SU-DHL-6 (cell line): ENCODE measurements at regions not wholly inside any gene's neighbourhood (a gene's known extent, or its start where the extent isn't known, plus 50 kb on each side); places are given as distances from the start of the nearest gene placed in this dataset.

Experiments used
- H2AFZ ChIP-seq: fragments of 200-600 bp; sonication (generic); 2 replicates; pipeline ENCODE4 v1.6.1; 2014; ENCODE audit warnings: low read depth, mild to moderate bottlenecking, moderate library complexity, mixed read lengths, antibody characterized with exemption, low read length; ENCODE audit not compliant: severe bottlenecking
- H3F3A ChIP-seq: fragments of 200-600 bp; shearing (Covaris generic); 2 replicates; pipeline ENCODE4 v1.6.0; 2016; ENCODE audit warnings: antibody characterized with exemption, mild to moderate bottlenecking; ENCODE audit not compliant: insufficient read depth
- H3K27ac ChIP-seq: fragments of 200-600 bp; sonication (generic); 2 replicates; pipeline ENCODE4 v1.5.1; 2016; ENCODE audit warnings: low read depth, mild to moderate bottlenecking, low read length, moderate library complexity, mixed read lengths
- H3K27me3 ChIP-seq: fragments of 200-600 bp; sonication (generic), shearing (Covaris generic); 2 replicates; pipeline ENCODE4 v1.6.0; 2014; ENCODE audit warnings: mild to moderate bottlenecking, low read length
- H3K36me3 ChIP-seq: fragments of 200-600 bp; sonication (generic); 2 replicates; pipeline ENCODE4 v1.6.1; 2014; ENCODE audit warnings: mild to moderate bottlenecking, low read length, mixed read lengths
- H3K4me2 ChIP-seq: fragments of 300-600, 200-600 bp; shearing (Covaris generic), sonication (generic); 2 replicates; pipeline ENCODE4 v1.6.0; 2014; ENCODE audit warnings: low read length, low read depth, mild to moderate bottlenecking; ENCODE audit not compliant: poor library complexity, severe bottlenecking
- H3K4me3 ChIP-seq: fragments of 200-600 bp; sonication (generic); 2 replicates; pipeline ENCODE4 v1.5.1; 2014; ENCODE audit warnings: antibody characterized with exemption, low read length, mild to moderate bottlenecking, mixed read lengths; ENCODE audit not compliant: insufficient read depth, poor library complexity, severe bottlenecking
- H3K79me2 ChIP-seq: fragments of 200-600 bp; sonication (generic); 2 replicates; pipeline ENCODE4 v1.6.1; 2014; ENCODE audit warnings: mild to moderate bottlenecking, low read length, moderate library complexity; ENCODE audit not compliant: insufficient read depth
- H3K9ac ChIP-seq: fragments of 200-600 bp; sonication (generic); 2 replicates; pipeline ENCODE4 v1.7.0; 2014; ENCODE audit warnings: mild to moderate bottlenecking, low read length
- H3K9me2 ChIP-seq: fragments of 200-600 bp; sonication (generic); replicated peaks from 2 replicates; pipeline ENCODE4 v1.6.1; 2014; ENCODE audit warnings: low read length; ENCODE audit not compliant: insufficient read depth
- H3K9me3 ChIP-seq: fragments of 200-600 bp; sonication (generic); 2 replicates; pipeline ENCODE4 v1.6.1; 2014; ENCODE audit warnings: low read length, mixed read lengths; ENCODE audit not compliant: insufficient read depth
- H4K20me1 ChIP-seq: fragments of 200-600 bp; sonication (generic); 2 replicates; pipeline ENCODE4 v1.6.1; 2014; ENCODE audit warnings: low read depth, mild to moderate bottlenecking, antibody characterized with exemption, low read length, moderate library complexity, mixed read lengths
- EZH2phosphoT487 ChIP-seq: fragments of 200-600 bp; sonication (generic), shearing (Covaris generic); conservative IDR thresholded peaks from 2 replicates; pipeline ENCODE4 v1.6.1; 2018; ENCODE audit warnings: mild to moderate bottlenecking, antibody characterized with exemption, low read length, moderate library complexity, mixed read lengths
- TF ChIP-seq, protein P1 (sequence below): fragments of 200-600 bp; sonication (generic); IDR thresholded peaks from one replicate; pipeline ENCODE4 v1.5.1; 2017; ENCODE audit warnings: antibody characterized with exemption, mild to moderate bottlenecking, low read length, moderate library complexity; ENCODE audit not compliant: insufficient read depth, poor library complexity, severe bottlenecking

DNA sequence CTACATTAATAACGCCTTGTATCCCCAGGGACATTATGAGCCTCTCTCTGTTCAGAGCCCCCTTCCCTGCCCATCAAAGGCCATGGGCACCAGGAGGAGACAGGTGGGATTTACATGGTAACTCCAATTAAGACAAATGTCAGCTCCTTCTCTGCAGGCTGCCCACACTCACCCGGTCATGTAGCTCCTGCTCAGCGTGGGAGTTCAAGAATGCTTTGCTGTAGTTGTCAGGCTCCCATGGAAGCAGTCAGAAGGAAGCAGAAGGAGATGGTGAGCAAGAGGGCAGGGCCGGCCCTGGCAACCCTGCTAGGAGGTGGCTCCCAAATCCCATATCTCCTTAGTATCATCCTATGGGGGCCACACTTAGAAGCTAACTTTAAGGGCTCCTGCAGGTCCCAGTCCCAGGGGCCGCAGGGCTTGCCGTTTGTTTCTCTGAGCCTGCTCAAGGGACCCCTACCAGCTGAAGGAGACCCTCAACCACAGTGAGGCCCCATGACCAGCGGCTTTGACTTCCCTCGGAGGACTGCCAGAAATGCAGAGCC, 218.4 kb upstream of the TLE3 start:
- Histone ChIP-seq H3K4me3 (no peak overlapping the region), H4K20me1 (no peaks in the 10 kb centered on the region), H3K36me3 (no peaks in the 10 kb centered on the region), H3K9me2 (no peaks in the 10 kb centered on the region), H3K9me3 (no peaks in the 10 kb centered on the region), H3K9ac (no peak overlapping the region), H3K79me2 (no peaks in the 10 kb centered on the region), H3F3A (peaks cover 29% of the 10 kb centered on the region), H3K4me2 (no peak overlapping the region), H2AFZ (no peak overlapping the region), H3K27me3 (no peaks in the 10 kb centered on the region), H3K27ac (no peak overlapping the region)
- TF ChIP-seq, protein P1, sequence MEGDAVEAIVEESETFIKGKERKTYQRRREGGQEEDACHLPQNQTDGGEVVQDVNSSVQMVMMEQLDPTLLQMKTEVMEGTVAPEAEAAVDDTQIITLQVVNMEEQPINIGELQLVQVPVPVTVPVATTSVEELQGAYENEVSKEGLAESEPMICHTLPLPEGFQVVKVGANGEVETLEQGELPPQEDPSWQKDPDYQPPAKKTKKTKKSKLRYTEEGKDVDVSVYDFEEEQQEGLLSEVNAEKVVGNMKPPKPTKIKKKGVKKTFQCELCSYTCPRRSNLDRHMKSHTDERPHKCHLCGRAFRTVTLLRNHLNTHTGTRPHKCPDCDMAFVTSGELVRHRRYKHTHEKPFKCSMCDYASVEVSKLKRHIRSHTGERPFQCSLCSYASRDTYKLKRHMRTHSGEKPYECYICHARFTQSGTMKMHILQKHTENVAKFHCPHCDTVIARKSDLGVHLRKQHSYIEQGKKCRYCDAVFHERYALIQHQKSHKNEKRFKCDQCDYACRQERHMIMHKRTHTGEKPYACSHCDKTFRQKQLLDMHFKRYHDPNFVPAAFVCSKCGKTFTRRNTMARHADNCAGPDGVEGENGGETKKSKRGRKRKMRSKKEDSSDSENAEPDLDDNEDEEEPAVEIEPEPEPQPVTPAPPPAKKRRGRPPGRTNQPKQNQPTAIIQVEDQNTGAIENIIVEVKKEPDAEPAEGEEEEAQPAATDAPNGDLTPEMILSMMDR, result no peak
- no peak for TF ChIP-seq EZH2phosphoT487

DNA sequence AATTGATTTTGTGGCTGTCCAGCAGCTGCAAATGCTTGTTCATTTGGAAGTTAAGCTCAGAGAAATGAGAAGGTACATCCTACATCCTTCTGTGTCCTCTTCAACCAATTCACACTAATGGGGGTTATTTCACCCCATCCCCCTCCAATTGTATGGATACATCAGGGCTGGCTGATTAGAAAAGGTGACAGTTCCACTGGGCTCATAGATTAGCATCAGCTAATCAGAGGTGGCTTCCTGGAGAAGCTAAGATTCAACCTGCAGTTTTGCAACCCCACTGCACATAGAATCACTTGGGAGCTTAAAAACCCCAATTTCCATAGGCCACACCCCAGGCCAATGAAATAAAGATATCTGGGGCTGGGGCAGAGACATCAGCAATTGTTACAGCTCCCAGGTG, 217.7 kb upstream of the TLE3 start:
- H3K9ac ChIP-seq, result no peak overlapping the region
- H3K79me2 ChIP-seq, result no peaks in the 10 kb centered on the region
- no peaks in the 10 kb centered on the region for H3K9me3 ChIP-seq
- no peak overlapping the region for H2AFZ ChIP-seq
- no peak for TF ChIP-seq EZH2phosphoT487
- TF ChIP-seq, protein P1, result no peak
- peaks cover 22% of the 10 kb centered on the region for H3F3A ChIP-seq
- no peaks in the 10 kb centered on the region for H3K9me2 ChIP-seq
- H4K20me1 ChIP-seq, result no peaks in the 10 kb centered on the region
- H3K36me3 ChIP-seq, result no peaks in the 10 kb centered on the region
- H3K4me2 ChIP-seq, result no peak overlapping the region
- no peak overlapping the region for H3K4me3 ChIP-seq
- H3K27me3 ChIP-seq, result no peaks in the 10 kb centered on the region
- H3K27ac ChIP-seq, result no peak overlapping the region

DNA sequence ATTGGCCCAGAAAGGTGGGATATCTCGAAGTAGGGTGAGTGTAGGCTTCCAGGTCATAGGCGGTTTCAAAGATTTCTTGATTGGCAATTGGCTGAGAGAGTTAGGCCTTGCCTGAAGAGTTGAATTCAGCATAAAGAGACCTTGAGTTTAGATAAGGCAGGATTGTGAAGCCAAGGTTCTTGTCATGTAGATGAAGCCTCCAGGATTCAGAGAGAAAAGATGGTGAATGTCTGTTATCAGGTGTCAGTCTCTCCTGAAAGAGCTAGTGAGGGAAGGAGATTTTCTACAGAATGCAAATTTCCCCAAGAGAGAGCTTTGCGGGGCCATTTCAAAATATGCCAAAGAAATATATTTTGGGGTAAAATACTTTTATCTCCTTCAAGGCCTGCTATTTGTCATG, 217.0 kb upstream of the TLE3 start:
- H3K27me3 ChIP-seq, result no peaks in the 10 kb centered on the region
- no peaks in the 10 kb centered on the region for H3K36me3 ChIP-seq
- no peaks in the 10 kb centered on the region for H3K9me2 ChIP-seq
- H3K79me2 ChIP-seq, result no peaks in the 10 kb centered on the region
- no peak for TF ChIP-seq EZH2phosphoT487
- TF ChIP-seq, protein P1, result no peak
- no peaks in the 10 kb centered on the region for H4K20me1 ChIP-seq
- no peaks in the 10 kb centered on the region for H3K9me3 ChIP-seq
- no peak overlapping the region for H3K4me3 ChIP-seq
- H3K4me2 ChIP-seq, result no peak overlapping the region
- H3F3A ChIP-seq, result peaks cover 14% of the 10 kb centered on the region
- no peak overlapping the region for H2AFZ ChIP-seq
- no peak overlapping the region for H3K9ac ChIP-seq
- H3K27ac ChIP-seq, result no peak overlapping the region
